ENCODE measurements at regions not wholly inside any gene's neighbourhood (a gene's known extent, or its start where the extent isn't known, plus 50 kb on each side); places are given as distances from the start of the nearest gene placed in this dataset.

GRCh38 chr4:7118013-7118832, 50.4 kb upstream of the GRPEL1 start:
- TF ChIP-seq CTCF (IDR thresholded peaks at IDR 0.05): no peak
- TF ChIP-seq POLR2A (IDR thresholded peaks at IDR 0.05): no peak
- TF ChIP-seq POLR2AphosphoS5 (IDR thresholded peaks at IDR 0.05; ENCODE audit: insufficient read depth in 1 of 2, low read depth in 1 of 2): no peak

Data from vagina (tissue), 2 donors.